Neural cell (in vitro differentiated cells): ENCODE measurements at regions not wholly inside any gene's neighbourhood (a gene's known extent, or its start where the extent isn't known, plus 50 kb on each side); places are given as distances from the start of the nearest gene placed in this dataset.

Experiments
- EP300 ChIP-seq: fragments of 450-650 bp; conservative IDR thresholded peaks from 2 replicates; pipeline ENCODE4 v1.6.1; 2014; ENCODE audit warnings: antibody characterized with exemption, mild to moderate bottlenecking, moderate library complexity; ENCODE audit not compliant: poor library complexity, severe bottlenecking
- EZH2 ChIP-seq: fragments of 200-600, 300-800 bp; shearing (Covaris generic), sonication (generic); IDR thresholded peaks from 2 replicates; pipeline ENCODE4 v1.6.1; 2014; ENCODE audit warnings: antibody characterized with exemption, low read length, borderline replicate concordance, mild to moderate bottlenecking; ENCODE audit not compliant: insufficient read depth, poor library complexity, severe bottlenecking
- POLR2AphosphoS5 ChIP-seq: IDR thresholded peaks from 2 replicates; pipeline ENCODE4 v1.6.1; 2012
- TAF1 ChIP-seq: IDR thresholded peaks from 2 replicates; pipeline ENCODE4 v1.6.1; 2012; ENCODE audit warnings: low read depth
- TF ChIP-seq, protein P1 (sequence below): fragments of 450-650 bp; IDR thresholded peaks from 2 replicates; pipeline ENCODE4 v1.5.1; 2014; ENCODE audit warnings: antibody characterized with exemption, mild to moderate bottlenecking, moderate library complexity; ENCODE audit not compliant: poor library complexity, severe bottlenecking
- TF ChIP-seq, protein P2 (sequence below): IDR thresholded peaks from 2 replicates; pipeline ENCODE4 v1.6.1; 2012; ENCODE audit warnings: borderline replicate concordance

DNA sequence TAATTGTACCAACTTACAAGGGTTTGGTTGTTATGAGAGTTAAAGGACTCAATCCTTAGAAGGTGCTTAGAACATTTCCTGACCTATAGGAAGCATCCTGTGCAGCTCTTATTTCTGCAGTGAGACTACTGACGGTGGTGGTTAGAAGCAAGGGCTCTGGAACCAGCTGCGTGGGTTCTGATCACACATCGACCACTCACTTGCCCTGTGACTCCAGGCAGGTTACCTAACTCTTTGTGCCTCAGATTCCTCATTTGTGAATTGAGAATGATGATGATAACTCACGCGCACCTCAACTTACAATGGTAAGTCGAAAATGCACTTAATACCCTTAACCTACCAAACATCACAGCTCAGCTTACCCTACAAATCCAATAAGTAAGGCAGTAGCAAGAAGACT, 80.7 kb upstream of the SPATA12 start:
- TF ChIP-seq, protein P1, sequence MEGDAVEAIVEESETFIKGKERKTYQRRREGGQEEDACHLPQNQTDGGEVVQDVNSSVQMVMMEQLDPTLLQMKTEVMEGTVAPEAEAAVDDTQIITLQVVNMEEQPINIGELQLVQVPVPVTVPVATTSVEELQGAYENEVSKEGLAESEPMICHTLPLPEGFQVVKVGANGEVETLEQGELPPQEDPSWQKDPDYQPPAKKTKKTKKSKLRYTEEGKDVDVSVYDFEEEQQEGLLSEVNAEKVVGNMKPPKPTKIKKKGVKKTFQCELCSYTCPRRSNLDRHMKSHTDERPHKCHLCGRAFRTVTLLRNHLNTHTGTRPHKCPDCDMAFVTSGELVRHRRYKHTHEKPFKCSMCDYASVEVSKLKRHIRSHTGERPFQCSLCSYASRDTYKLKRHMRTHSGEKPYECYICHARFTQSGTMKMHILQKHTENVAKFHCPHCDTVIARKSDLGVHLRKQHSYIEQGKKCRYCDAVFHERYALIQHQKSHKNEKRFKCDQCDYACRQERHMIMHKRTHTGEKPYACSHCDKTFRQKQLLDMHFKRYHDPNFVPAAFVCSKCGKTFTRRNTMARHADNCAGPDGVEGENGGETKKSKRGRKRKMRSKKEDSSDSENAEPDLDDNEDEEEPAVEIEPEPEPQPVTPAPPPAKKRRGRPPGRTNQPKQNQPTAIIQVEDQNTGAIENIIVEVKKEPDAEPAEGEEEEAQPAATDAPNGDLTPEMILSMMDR, result no peak
- TF ChIP-seq, protein P2, sequence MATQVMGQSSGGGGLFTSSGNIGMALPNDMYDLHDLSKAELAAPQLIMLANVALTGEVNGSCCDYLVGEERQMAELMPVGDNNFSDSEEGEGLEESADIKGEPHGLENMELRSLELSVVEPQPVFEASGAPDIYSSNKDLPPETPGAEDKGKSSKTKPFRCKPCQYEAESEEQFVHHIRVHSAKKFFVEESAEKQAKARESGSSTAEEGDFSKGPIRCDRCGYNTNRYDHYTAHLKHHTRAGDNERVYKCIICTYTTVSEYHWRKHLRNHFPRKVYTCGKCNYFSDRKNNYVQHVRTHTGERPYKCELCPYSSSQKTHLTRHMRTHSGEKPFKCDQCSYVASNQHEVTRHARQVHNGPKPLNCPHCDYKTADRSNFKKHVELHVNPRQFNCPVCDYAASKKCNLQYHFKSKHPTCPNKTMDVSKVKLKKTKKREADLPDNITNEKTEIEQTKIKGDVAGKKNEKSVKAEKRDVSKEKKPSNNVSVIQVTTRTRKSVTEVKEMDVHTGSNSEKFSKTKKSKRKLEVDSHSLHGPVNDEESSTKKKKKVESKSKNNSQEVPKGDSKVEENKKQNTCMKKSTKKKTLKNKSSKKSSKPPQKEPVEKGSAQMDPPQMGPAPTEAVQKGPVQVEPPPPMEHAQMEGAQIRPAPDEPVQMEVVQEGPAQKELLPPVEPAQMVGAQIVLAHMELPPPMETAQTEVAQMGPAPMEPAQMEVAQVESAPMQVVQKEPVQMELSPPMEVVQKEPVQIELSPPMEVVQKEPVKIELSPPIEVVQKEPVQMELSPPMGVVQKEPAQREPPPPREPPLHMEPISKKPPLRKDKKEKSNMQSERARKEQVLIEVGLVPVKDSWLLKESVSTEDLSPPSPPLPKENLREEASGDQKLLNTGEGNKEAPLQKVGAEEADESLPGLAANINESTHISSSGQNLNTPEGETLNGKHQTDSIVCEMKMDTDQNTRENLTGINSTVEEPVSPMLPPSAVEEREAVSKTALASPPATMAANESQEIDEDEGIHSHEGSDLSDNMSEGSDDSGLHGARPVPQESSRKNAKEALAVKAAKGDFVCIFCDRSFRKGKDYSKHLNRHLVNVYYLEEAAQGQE, result no peak
- TF ChIP-seq TAF1 (no peak), EZH2 (no peak), EP300 (no peak), POLR2AphosphoS5 (no peak)
